ENCODE measurements at regions not wholly inside any gene's neighbourhood (a gene's known extent, or its start where the extent isn't known, plus 50 kb on each side); places are given as distances from the start of the nearest gene placed in this dataset.

DNA sequence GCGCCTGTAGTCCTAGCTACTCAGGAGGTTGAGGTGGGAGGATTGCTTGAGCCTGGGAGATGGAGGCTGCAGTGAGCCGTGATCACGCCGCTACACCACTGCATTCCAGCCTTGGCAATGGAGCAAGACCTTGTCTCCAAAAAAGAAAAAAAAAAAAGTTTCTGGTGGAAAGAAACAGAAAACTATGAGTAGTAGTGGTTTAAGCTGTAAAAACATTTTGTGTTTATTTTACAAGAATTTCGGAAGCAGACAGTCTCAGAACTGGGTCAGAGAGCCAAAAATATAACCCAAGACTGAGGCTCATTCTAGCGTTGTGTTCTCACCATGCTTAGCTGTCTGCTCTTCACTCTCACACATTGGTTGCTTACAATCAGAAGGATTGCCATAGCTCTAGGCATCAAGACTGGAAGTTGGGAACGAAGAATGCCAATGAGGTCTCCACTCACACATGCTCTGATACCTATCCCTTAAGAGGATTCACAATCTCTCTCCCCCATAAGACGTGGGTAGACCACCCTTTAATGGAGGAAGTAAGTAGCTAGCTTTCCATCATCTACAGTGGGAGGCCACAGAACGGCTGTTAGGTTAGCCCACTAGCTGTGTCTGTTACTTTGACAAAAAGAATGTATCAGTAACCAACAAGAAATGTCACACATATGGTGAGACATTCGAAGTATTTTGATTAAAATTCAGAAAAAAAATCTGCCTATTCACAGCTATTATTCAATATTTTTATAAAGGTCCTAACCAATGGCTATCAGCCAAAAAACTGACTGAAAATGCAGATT lies 117.6 kb upstream of the RASSF8 start:
- H3K36me3 ChIP-seq = no peaks in the 10 kb centered on the region
- WGBS, 2 donors (ENCODE audit: low coverage in 1 of 2) = 70 to 71% methylated on average over 6 to 10 of the region's 10 CpGs
- no peaks in the 10 kb centered on the region for H3K27me3 ChIP-seq
- no peak for TF ChIP-seq EP300 (IDR thresholded peaks at IDR 0.05)
- TF ChIP-seq POLR2A (IDR thresholded peaks at IDR 0.05) = no peak
- peak; percentile 5 for TF ChIP-seq POLR2AphosphoS5 (IDR thresholded peaks at IDR 0.05)
- TF ChIP-seq, protein P1, sequence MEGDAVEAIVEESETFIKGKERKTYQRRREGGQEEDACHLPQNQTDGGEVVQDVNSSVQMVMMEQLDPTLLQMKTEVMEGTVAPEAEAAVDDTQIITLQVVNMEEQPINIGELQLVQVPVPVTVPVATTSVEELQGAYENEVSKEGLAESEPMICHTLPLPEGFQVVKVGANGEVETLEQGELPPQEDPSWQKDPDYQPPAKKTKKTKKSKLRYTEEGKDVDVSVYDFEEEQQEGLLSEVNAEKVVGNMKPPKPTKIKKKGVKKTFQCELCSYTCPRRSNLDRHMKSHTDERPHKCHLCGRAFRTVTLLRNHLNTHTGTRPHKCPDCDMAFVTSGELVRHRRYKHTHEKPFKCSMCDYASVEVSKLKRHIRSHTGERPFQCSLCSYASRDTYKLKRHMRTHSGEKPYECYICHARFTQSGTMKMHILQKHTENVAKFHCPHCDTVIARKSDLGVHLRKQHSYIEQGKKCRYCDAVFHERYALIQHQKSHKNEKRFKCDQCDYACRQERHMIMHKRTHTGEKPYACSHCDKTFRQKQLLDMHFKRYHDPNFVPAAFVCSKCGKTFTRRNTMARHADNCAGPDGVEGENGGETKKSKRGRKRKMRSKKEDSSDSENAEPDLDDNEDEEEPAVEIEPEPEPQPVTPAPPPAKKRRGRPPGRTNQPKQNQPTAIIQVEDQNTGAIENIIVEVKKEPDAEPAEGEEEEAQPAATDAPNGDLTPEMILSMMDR (IDR thresholded peaks at IDR 0.05) = no peak
- peaks cover 0 to 4% (median 0%) of the 10 kb centered on the region in 3 donors for H3K4me1 ChIP-seq
- peak; percentile 43 for ATAC-seq
- H3K27ac ChIP-seq = peak overlapping the region in 1 of 4 donors; percentile 8
- H3K9me3 ChIP-seq = no peaks in the 10 kb centered on the region
- no peak overlapping the region for H3K4me3 ChIP-seq

DNA sequence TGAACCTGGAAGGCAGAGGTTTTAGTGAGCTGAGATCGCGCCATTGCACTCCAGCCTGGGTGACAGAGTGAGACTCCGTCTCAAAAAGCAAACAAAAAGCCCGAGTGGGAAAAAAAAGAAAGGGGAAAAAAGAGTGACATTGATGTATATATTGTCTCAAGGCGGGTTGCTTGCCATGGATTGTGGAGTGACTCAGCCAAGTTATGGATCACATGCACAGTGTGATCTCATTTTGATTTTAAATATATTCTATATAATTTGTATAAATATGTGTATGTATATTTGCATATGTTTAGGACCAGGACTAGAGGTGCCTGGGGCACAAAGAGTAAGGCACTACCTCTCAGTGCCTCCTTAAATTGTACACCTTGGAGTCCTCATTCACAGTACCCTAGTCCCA lies 116.2 kb upstream of the RASSF8 start:
- WGBS, 2 donors (ENCODE audit: low coverage in 1 of 2) = 72 to 81% methylated on average over 3 to 5 of the region's 5 CpGs
- TF ChIP-seq POLR2AphosphoS5 (IDR thresholded peaks at IDR 0.05) = no peak
- TF ChIP-seq, protein P1 (IDR thresholded peaks at IDR 0.05) = no peak
- no peak for TF ChIP-seq POLR2A (IDR thresholded peaks at IDR 0.05)
- ATAC-seq = no peak

DNA sequence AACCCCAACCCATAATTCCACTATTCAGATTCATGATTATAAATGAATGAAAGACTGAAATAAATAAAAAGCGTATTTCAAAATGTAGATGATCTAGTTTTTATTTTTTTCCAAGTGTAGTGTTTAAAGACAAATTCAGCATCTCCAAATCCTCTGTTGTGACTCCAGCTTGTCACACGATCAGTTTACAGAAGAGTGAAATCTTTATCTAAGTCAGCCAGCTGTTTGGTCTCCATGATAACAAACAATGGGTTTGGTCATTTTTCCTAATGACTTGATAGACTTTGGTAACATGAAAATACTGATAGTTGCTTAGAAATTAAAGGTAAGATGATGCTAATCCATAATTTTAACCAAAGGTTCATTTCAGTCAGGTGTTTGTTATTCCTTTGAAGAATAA lies 114.5 kb upstream of the RASSF8 start:
- TF ChIP-seq POLR2A (IDR thresholded peaks at IDR 0.05) (no peak), POLR2AphosphoS5 (IDR thresholded peaks at IDR 0.05) (no peak), EP300 (IDR thresholded peaks at IDR 0.05) (no peak)
- TF ChIP-seq, protein P1 (IDR thresholded peaks at IDR 0.05) = no peak
- 42 to 44% methylated on average over 2 of the region's 2 CpGs for WGBS, 2 donors (ENCODE audit: low coverage in 1 of 2)
- no peaks in the 10 kb centered on the region for H3K36me3 ChIP-seq
- peaks cover 0 to 4% (median 0%) of the 10 kb centered on the region in 3 donors for H3K4me1 ChIP-seq
- ATAC-seq = no peak
- no peak overlapping the region for H3K4me3 ChIP-seq
- no peaks in the 10 kb centered on the region for H3K9me3 ChIP-seq
- H3K27ac ChIP-seq = no peak overlapping the region
- no peaks in the 10 kb centered on the region for H3K27me3 ChIP-seq

More for the DNA sequence above, 116.2 kb upstream of the RASSF8 start:
- no peaks in the 10 kb centered on the region for H3K27me3 ChIP-seq
- H3K9me3 ChIP-seq = no peaks in the 10 kb centered on the region
- no peak overlapping the region for H3K27ac ChIP-seq
- H3K36me3 ChIP-seq = no peaks in the 10 kb centered on the region
- H3K4me3 ChIP-seq = no peak overlapping the region
- peaks cover 0 to 4% (median 0%) of the 10 kb centered on the region in 3 donors for H3K4me1 ChIP-seq

GRCh38 chr12:25845415-25845814 lies 113.1 kb upstream of the RASSF8 start:
- ATAC-seq = no peak
- no peaks in the 10 kb centered on the region for H3K9me3 ChIP-seq
- peaks cover 0 to 4% (median 0%) of the 10 kb centered on the region in 3 donors for H3K4me1 ChIP-seq
- H3K27ac ChIP-seq = no peak overlapping the region
- H3K36me3 ChIP-seq = no peaks in the 10 kb centered on the region
- TF ChIP-seq POLR2AphosphoS5 (IDR thresholded peaks at IDR 0.05) (no peak), POLR2A (IDR thresholded peaks at IDR 0.05) (no peak), EP300 (IDR thresholded peaks at IDR 0.05) (no peak)
- TF ChIP-seq, protein P1 (IDR thresholded peaks at IDR 0.05) = no peak
- 55 to 63% methylated on average over 3 of the region's 3 CpGs for WGBS, 2 donors (ENCODE audit: low coverage in 1 of 2)
- no peak overlapping the region for H3K4me3 ChIP-seq
- no peaks in the 10 kb centered on the region for H3K27me3 ChIP-seq

- H3K4me1 ChIP-seq = peaks cover 0 to 8% (median 0%) of the 10 kb centered on the region in 3 donors
- no peaks in the 10 kb centered on the region for H3K9me3 ChIP-seq
- no peak for ATAC-seq
- TF ChIP-seq EP300 (IDR thresholded peaks at IDR 0.05) (no peak), POLR2A (IDR thresholded peaks at IDR 0.05) (no peak), POLR2AphosphoS5 (IDR thresholded peaks at IDR 0.05) (no peak)
- TF ChIP-seq, protein P1 (IDR thresholded peaks at IDR 0.05) = no peak
- no peak overlapping the region for H3K27ac ChIP-seq
- H3K4me3 ChIP-seq = no peak overlapping the region
- H3K27me3 ChIP-seq = no peaks in the 10 kb centered on the region
- H3K36me3 ChIP-seq = no peaks in the 10 kb centered on the region
Observed at GRCh38 chr12:25852792-25853191, 105.7 kb upstream of the RASSF8 start.

All from gastroesophageal sphincter (tissue), 4 donors.